OCI-LY7 (cell line): ENCODE measurements at regions not wholly inside any gene's neighbourhood (a gene's known extent, or its start where the extent isn't known, plus 50 kb on each side); places are given as distances from the start of the nearest gene placed in this dataset.

ENCODE experiments used
- BruUV-seq: library from RNA; stranded (reverse); fragments of 400-500 nt; replicated peaks from 2 replicates; lab custom pipeline; 2021; lab: Mats Ljungman, UMichigan
- CTCF ChIA-PET: fragments of 300-600 bp; sonication (Branson Sonifier 250); formaldehyde crosslinking; loops from one replicate; lab custom pipeline; 2022; ENCODE audit warnings: antibody characterized with exemption; ENCODE audit not compliant: unreplicated experiment; lab: Charles Lee
- POLR2A ChIA-PET: fragments of 300-600 bp; sonication (Branson Sonifier 250); formaldehyde crosslinking; loops from one replicate; lab custom pipeline; 2022; ENCODE audit warnings: antibody characterized with exemption; lab: Charles Lee
- DNase-seq: peaks from one replicate; pipeline ENCODE4 v3.0.0-alpha.2; 2015; ENCODE audit warnings: low spot score
- H2AFZ ChIP-seq: fragments of 200-600 bp; sonication (generic), shearing (Covaris generic); 2 replicates; pipeline ENCODE4 v1.6.1; 2014; ENCODE audit warnings: mild to moderate bottlenecking, antibody characterized with exemption, low read length, moderate library complexity
- H3K27ac ChIP-seq: fragments of 200-600 bp; sonication (generic); 2 replicates; pipeline ENCODE4 v1.5.1; 2014; ENCODE audit warnings: mixed run types, low read depth, mild to moderate bottlenecking, moderate library complexity, low read length, inconsistent platforms; ENCODE audit not compliant: poor library complexity, severe bottlenecking
- H3K36me3 ChIP-seq: fragments of 200-600 bp; sonication (generic); 2 replicates; pipeline ENCODE4 v1.6.1; 2014; ENCODE audit warnings: mild to moderate bottlenecking, antibody characterized with exemption, low read length, moderate library complexity, mixed read lengths; ENCODE audit not compliant: insufficient read depth
- H3K4me1 ChIP-seq: fragments of 200-600 bp; sonication (generic); 2 replicates; pipeline ENCODE4 v1.5.1; 2014; ENCODE audit warnings: mild to moderate bottlenecking, low read length; ENCODE audit not compliant: insufficient read depth, poor library complexity, severe bottlenecking
- H3K4me2 ChIP-seq: fragments of 200-600 bp; sonication (generic); 2 replicates; pipeline ENCODE4 v1.6.1; 2014; ENCODE audit warnings: mild to moderate bottlenecking, low read length
- H3K4me3 ChIP-seq: fragments of 200-600 bp; sonication (generic); 2 replicates; pipeline ENCODE4 v1.5.1; 2014; ENCODE audit warnings: mild to moderate bottlenecking, low read depth, low read length; ENCODE audit not compliant: poor library complexity, severe bottlenecking
- H3K79me2 ChIP-seq: fragments of 200-600 bp; sonication (generic); 2 replicates; pipeline ENCODE4 v1.6.1; 2016; ENCODE audit warnings: low read depth, mild to moderate bottlenecking, low read length, moderate library complexity, mixed read lengths; ENCODE audit not compliant: insufficient read depth
- H3K9me2 ChIP-seq: fragments of 200-600 bp; sonication (generic); 2 replicates; pipeline ENCODE4 v1.6.1; 2016; ENCODE audit warnings: mild to moderate bottlenecking, low read length, mixed read lengths; ENCODE audit not compliant: insufficient read depth
- H3K9me3 ChIP-seq: fragments of 200-600 bp; sonication (generic); 2 replicates; pipeline ENCODE4 v1.6.1; 2014; ENCODE audit warnings: mild to moderate bottlenecking, mixed run types, low read length, mixed read lengths
- H4K20me1 ChIP-seq: fragments of 200-600 bp; sonication (generic); 2 replicates; pipeline ENCODE4 v1.6.1; 2014; ENCODE audit warnings: mild to moderate bottlenecking, antibody characterized with exemption, low read length, moderate library complexity, mixed read lengths; ENCODE audit not compliant: insufficient read depth
- CTCF ChIP-seq: fragments of 200-600 bp; sonication (generic); conservative IDR thresholded peaks from 2 replicates; pipeline ENCODE4 v1.5.1; 2014; ENCODE audit warnings: mild to moderate bottlenecking, antibody characterized with exemption, low read length, moderate library complexity, mixed read lengths
- EZH2phosphoT487 ChIP-seq: fragments of 200-600 bp; sonication (generic); IDR thresholded peaks from 2 replicates; pipeline ENCODE4 v1.6.1; 2018; ENCODE audit warnings: low read depth, borderline replicate concordance, mild to moderate bottlenecking, mixed run types, antibody characterized with exemption, low read length, moderate library complexity, mixed read lengths
- intact Hi-C: fragments of 100-400 bp; cut with micrococcal nuclease; formaldehyde crosslinking; loops from one replicate; pipeline ENCODE4 v1.10.0; 2022; ENCODE audit not compliant: unreplicated experiment

GRCh38 chr4:187207931-187208330, 484.3 kb upstream of the FAT1 start:
- Histone ChIP-seq H3K79me2 (no peaks in the 10 kb centered on the region), H3K36me3 (no peaks in the 10 kb centered on the region), H3K9me2 (no peaks in the 10 kb centered on the region), H3K4me1 (no peaks in the 10 kb centered on the region), H3K9me3 (0 out of 2 replicates have a peak, but pooled peaks cover 7% of the 10 kb centered on the region), H4K20me1 (no peaks in the 10 kb centered on the region), H3K4me2 (no peak overlapping the region), H3K4me3 (no peak overlapping the region), H3K27ac (no peak overlapping the region), H2AFZ (no peak overlapping the region)
- DNase-seq: no peak
- no TSS peak for BruUV-seq
- CTCF ChIA-PET: no interaction called here
- POLR2A ChIA-PET: interaction anchor here (0.7 to 1.2 kb wide), 4 partner anchors 9 to 299 kb away, joined by 3 to 8 read pairs (median 3); no protein-coding TSS in a partner anchor
- intact Hi-C loops: no loop called here
- TF ChIP-seq EZH2phosphoT487 (no peak), CTCF (no peak)

GRCh38 chr4:187208651-187209050, 485.0 kb upstream of the FAT1 start:
- DNase-seq: no peak
- no peaks in the 10 kb centered on the region for H3K36me3 ChIP-seq
- no peaks in the 10 kb centered on the region for H4K20me1 ChIP-seq
- 0 out of 2 replicates have a peak overlapping the region, but pooled peaks have one; percentile 26 for H2AFZ ChIP-seq
- no peak overlapping the region for H3K27ac ChIP-seq
- H3K4me2 ChIP-seq: no peak overlapping the region
- TF ChIP-seq CTCF (no peak), EZH2phosphoT487 (no peak)
- intact Hi-C loops: no loop called here
- no peaks in the 10 kb centered on the region for H3K79me2 ChIP-seq
- no TSS peak for BruUV-seq
- H3K9me3 ChIP-seq: 0 out of 2 replicates have a peak, but pooled peaks cover 7% of the 10 kb centered on the region
- POLR2A ChIA-PET: interaction anchor here (0.7 to 1.2 kb wide), 3 partner anchors 26 to 1101 kb away, joined by 3 to 4 read pairs (median 3); no protein-coding TSS in a partner anchor
- no peaks in the 10 kb centered on the region for H3K9me2 ChIP-seq
- H3K4me3 ChIP-seq: no peak overlapping the region
- H3K4me1 ChIP-seq: no peaks in the 10 kb centered on the region
- CTCF ChIA-PET: no interaction called here

- ChIA-PET CTCF (no interaction called here), POLR2A (no interaction called here)
- BruUV-seq: no TSS peak
- intact Hi-C loops: no loop called here
- H3K4me2 ChIP-seq: no peak overlapping the region
- no peak overlapping the region for H3K4me3 ChIP-seq
- DNase-seq: no peak
- no peaks in the 10 kb centered on the region for H3K4me1 ChIP-seq
- no peak for TF ChIP-seq CTCF
- TF ChIP-seq EZH2phosphoT487: no peak
- H2AFZ ChIP-seq: 0 out of 2 replicates have a peak overlapping the region, but pooled peaks have one; percentile 28
- no peaks in the 10 kb centered on the region for H3K9me2 ChIP-seq
- 0 out of 2 replicates have a peak, but pooled peaks cover 7% of the 10 kb centered on the region for H3K9me3 ChIP-seq
- no peak overlapping the region for H3K27ac ChIP-seq
- no peaks in the 10 kb centered on the region for H3K36me3 ChIP-seq
- H4K20me1 ChIP-seq: no peaks in the 10 kb centered on the region
- H3K79me2 ChIP-seq: no peaks in the 10 kb centered on the region
Observed at GRCh38 chr4:187209921-187210613, 486.4 kb upstream of the FAT1 start.
